Natural killer cell (primary cell): ENCODE measurements at regions not wholly inside any gene's neighbourhood (a gene's known extent, or its start where the extent isn't known, plus 50 kb on each side); places are given as distances from the start of the nearest gene placed in this dataset.

Experiments
- ATAC-seq, 3 donors: fragments of 150-1000 bp in 2 of 3; fragments of 200-7000 bp in 1 of 3; cut with Tn5 transposase; 1 replicate in 1 of 3; 2 replicates in 2 of 3; pipeline ENCODE4 v1.10.0; 2021; ENCODE audit warnings: mild to moderate bottlenecking in 2 of 3, moderate library complexity in 2 of 3
- DNase-seq, 2 donors: peaks; one replicate each; pipeline versions ENCODE4 v3.0.0 to v3.0.0-alpha.2; 2013 to 2021; ENCODE audit warnings: mixed read lengths in 1 of 2
- H3K27ac ChIP-seq: one replicate; pipeline ENCODE4 v1.5.1; 2013; ENCODE audit warnings: mild to moderate bottlenecking, low read length
- H3K27me3 ChIP-seq: one replicate; pipeline ENCODE4 v1.6.1; 2013; ENCODE audit warnings: low read length; ENCODE audit not compliant: control insufficient read depth, insufficient read depth
- H3K36me3 ChIP-seq: one replicate; pipeline ENCODE4 v1.6.1; 2013; ENCODE audit warnings: low read length; ENCODE audit not compliant: control insufficient read depth, insufficient read depth
- H3K4me1 ChIP-seq: one replicate; pipeline ENCODE4 v1.6.1; 2013; ENCODE audit warnings: low read length; ENCODE audit not compliant: control insufficient read depth, insufficient read depth
- H3K4me3 ChIP-seq: one replicate; pipeline ENCODE4 v1.5.1; 2013; ENCODE audit warnings: low read length
- H3K9me3 ChIP-seq: one replicate; pipeline ENCODE4 v1.6.1; 2013; ENCODE audit warnings: low read length; ENCODE audit not compliant: control insufficient read depth, insufficient read depth
- H3K27ac Mint-ChIP-seq, 2 donors: one replicate each; pipeline ENCODE4 v1.8.0; 2022; ENCODE audit warnings: mild to moderate bottlenecking in 2 of 2, mixed read lengths in 2 of 2, moderate library complexity in 1 of 2
- H3K27me3 Mint-ChIP-seq, 2 donors: one replicate each; pipeline ENCODE4 v1.8.0; 2022; ENCODE audit warnings: low read depth in 2 of 2, mixed read lengths in 2 of 2
- H3K36me3 Mint-ChIP-seq: one replicate; pipeline ENCODE4 v1.8.0; 2022; ENCODE audit warnings: mixed read lengths
- H3K4me1 Mint-ChIP-seq, 2 donors: one replicate each; pipeline ENCODE4 v1.8.0; 2022; ENCODE audit warnings: mixed read lengths in 2 of 2
- H3K4me3 Mint-ChIP-seq: one replicate; pipeline ENCODE4 v1.8.0; 2022; ENCODE audit warnings: mild to moderate bottlenecking, moderate library complexity, mixed read lengths
- H3K9me3 Mint-ChIP-seq, 2 donors: one replicate each; pipeline ENCODE4 v1.8.0; 2022; ENCODE audit warnings: mixed read lengths in 2 of 2
- WGBS: methylation state at CpG from one replicate; pipeline ENCODE4 v1.1.7; 2013; ENCODE audit warnings: missing lambda C conversion rate; ENCODE audit not compliant: insufficient coverage; 5-methylcytosine and 5-hydroxymethylcytosine counted together
- intact Hi-C: fragments of 100-400 bp; cut with micrococcal nuclease; formaldehyde crosslinking; loops from one replicate; pipeline ENCODE4 v1.14.2; 2022
- TF ChIP-seq, protein P1 (sequence below): fragments of 200-600 bp; IDR thresholded peaks from one replicate; pipeline ENCODE4 v1.8.0; 2022; ENCODE audit warnings: antibody characterized with exemption

DNA sequence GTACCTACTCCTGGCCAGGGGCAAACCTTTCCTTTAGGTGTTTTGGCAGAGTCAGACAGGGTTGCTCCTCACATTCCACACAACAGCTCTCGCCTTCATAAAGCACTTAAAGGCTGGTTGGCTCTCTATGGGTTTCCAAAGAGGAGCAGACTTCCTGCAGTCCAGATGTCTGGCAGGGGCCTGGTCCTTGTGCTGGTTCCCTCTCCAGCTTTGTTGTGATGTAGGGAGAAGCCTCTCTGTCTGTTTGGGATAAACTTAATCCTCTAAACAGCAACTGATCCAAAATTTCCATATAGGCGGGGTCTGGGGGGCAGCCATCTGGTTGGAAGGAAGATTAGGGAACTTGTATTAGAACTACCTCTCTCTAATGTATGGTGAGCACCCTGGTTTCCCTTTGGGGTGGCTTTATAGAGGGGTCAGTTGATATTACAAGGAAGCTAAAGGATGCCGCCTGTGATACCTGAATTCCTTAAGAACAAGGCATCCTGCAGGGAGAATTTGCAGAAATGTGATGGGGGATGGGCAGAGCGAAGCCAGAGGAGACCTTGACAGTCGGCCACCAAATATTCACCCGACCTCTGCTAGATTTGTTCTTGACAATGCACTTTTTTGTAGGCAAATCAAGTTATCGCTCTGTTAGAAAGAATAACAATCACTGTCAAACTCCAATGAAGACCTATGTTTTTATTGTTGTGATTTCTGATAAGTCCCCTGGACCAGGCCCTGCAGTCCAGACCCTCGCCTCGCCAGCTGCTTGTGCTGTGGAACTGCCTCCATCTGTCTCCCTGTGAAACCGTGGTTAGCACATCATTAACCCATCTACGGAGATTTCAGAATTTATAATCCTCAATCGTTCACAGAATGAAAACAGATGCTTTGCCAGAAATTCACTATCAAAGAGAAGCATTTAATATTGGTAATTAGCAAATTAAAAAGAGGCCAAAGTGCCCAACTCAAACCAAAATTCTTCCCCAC, 94.0 kb upstream of the RALGAPA2 start:
- H3K4me1 Mint-ChIP-seq, result no peaks in the 10 kb centered on the region

DNA sequence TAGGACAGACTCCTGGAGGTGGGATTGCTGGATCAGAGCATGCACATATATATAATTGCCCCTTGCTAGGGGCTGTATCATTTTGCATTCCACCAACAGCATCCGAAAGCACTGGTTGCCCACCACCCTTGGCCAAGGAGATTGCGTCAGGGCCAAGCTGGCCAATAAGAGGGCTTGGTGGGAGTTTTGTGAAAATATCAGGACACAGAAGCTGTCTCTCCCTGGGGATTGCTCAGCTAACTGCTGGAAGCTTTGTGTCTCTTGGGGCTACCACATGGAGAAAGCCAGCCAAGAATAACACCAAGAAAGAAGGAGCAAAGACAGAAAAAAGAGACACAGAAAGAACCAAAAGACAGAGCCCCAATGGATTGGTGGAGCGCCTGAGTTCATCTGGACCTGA, 90.6 kb upstream of the RALGAPA2 start:
- no peak for ATAC-seq
- no peaks in the 10 kb centered on the region for H3K4me1 Mint-ChIP-seq
- DNase-seq, result no peak
- H3K27me3 Mint-ChIP-seq, result no peaks in the 10 kb centered on the region
- Histone ChIP-seq H3K27ac (no peak overlapping the region), H3K4me3 (no peak overlapping the region), H3K4me1 (no peaks in the 10 kb centered on the region), H3K36me3 (no peaks in the 10 kb centered on the region), H3K27me3 (no peaks in the 10 kb centered on the region), H3K9me3 (no peaks in the 10 kb centered on the region)
- H3K9me3 Mint-ChIP-seq, result no peaks in the 10 kb centered on the region
- H3K4me3 Mint-ChIP-seq, result no peak overlapping the region
- intact Hi-C loops, result no loop called here
- WGBS, result 90% methylated on average over 3 of the region's 3 CpGs
- no peak overlapping the region for H3K27ac Mint-ChIP-seq
- TF ChIP-seq, protein P1, sequence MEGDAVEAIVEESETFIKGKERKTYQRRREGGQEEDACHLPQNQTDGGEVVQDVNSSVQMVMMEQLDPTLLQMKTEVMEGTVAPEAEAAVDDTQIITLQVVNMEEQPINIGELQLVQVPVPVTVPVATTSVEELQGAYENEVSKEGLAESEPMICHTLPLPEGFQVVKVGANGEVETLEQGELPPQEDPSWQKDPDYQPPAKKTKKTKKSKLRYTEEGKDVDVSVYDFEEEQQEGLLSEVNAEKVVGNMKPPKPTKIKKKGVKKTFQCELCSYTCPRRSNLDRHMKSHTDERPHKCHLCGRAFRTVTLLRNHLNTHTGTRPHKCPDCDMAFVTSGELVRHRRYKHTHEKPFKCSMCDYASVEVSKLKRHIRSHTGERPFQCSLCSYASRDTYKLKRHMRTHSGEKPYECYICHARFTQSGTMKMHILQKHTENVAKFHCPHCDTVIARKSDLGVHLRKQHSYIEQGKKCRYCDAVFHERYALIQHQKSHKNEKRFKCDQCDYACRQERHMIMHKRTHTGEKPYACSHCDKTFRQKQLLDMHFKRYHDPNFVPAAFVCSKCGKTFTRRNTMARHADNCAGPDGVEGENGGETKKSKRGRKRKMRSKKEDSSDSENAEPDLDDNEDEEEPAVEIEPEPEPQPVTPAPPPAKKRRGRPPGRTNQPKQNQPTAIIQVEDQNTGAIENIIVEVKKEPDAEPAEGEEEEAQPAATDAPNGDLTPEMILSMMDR, result no peak
- no peaks in the 10 kb centered on the region for H3K36me3 Mint-ChIP-seq

More for the DNA sequence above, 94.0 kb upstream of the RALGAPA2 start:
- intact Hi-C loops, result no loop called here
- Mint-ChIP-seq H3K27me3 (no peaks in the 10 kb centered on the region), H3K27ac (no peak overlapping the region), H3K4me3 (no peak overlapping the region), H3K36me3 (no peaks in the 10 kb centered on the region), H3K9me3 (no peaks in the 10 kb centered on the region)
- ATAC-seq (no peak), DNase-seq (no peak)
- no peak overlapping the region for H3K27ac ChIP-seq
- H3K9me3 ChIP-seq, result no peaks in the 10 kb centered on the region
- no peak overlapping the region for H3K4me3 ChIP-seq
- H3K36me3 ChIP-seq, result no peaks in the 10 kb centered on the region
- H3K4me1 ChIP-seq, result no peaks in the 10 kb centered on the region
- WGBS, result 85% methylated on average over 10 of the region's 12 CpGs
- H3K27me3 ChIP-seq, result no peaks in the 10 kb centered on the region
- TF ChIP-seq, protein P1, result no peak

DNA sequence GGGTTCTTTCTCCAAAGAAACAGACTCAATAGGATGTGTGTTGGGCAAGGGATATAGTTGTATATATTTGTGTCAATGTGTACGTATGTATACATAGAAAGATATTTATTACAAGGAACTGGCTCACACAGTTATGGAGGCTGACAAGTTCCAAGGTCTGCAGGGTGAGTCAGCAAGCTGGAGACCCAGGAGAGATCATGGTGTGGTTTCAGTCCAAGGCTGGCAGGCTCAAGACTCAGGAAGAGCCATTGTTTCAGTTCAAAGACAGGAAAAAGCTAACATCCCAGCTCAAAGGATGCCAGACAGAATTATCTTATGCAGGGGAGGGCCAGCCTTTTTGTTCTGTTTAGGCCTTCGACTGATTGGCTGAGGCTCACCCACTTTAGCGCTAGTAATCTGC, 89.9 kb upstream of the RALGAPA2 start:
- H3K27me3 ChIP-seq, result no peaks in the 10 kb centered on the region
- no peak overlapping the region for H3K4me3 Mint-ChIP-seq
- ATAC-seq (no peak), DNase-seq (no peak)
- WGBS, result 77% methylated on average over 3 of the region's 3 CpGs
- no peaks in the 10 kb centered on the region for H3K36me3 Mint-ChIP-seq
- TF ChIP-seq, protein P1, result no peak
- no peaks in the 10 kb centered on the region for H3K9me3 Mint-ChIP-seq
- no peak overlapping the region for H3K27ac ChIP-seq
- intact Hi-C loops, result no loop called here
- H3K4me1 ChIP-seq, result no peaks in the 10 kb centered on the region
- H3K36me3 ChIP-seq, result no peaks in the 10 kb centered on the region
- H3K27ac Mint-ChIP-seq, result no peak overlapping the region
- no peaks in the 10 kb centered on the region for H3K9me3 ChIP-seq
- no peaks in the 10 kb centered on the region for H3K27me3 Mint-ChIP-seq
- H3K4me1 Mint-ChIP-seq, result no peaks in the 10 kb centered on the region
- no peak overlapping the region for H3K4me3 ChIP-seq
